ENCODE measurements at regions not wholly inside any gene's neighbourhood (a gene's known extent, or its start where the extent isn't known, plus 50 kb on each side); places are given as distances from the start of the nearest gene placed in this dataset.
"Not testable (repeated sequence)": the region's sequence is repeated elsewhere in the genome, so short reads cannot be mapped to it uniquely, and the experiment has no call there.

DNA sequence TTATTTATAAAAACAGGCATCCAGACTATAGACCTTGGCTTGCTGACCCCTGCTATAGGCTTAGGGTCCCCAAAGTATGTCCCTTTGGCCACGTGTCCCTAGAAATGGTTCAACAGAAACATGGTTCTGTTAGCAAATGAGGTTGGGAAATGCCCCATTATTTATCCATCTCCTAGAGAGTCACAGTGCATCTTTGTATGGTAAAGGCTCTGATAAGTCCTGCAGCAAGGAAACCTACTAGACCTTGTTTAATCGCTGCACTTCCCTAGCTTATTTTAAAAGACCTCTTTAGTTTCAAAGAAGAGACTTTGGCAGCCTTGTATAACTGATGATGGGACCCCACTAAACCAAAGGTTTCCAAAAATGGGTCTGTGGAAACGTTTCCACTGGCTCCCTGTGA, 471.5 kb downstream of the MED13L start:
- no peak for DNase-seq

DNA sequence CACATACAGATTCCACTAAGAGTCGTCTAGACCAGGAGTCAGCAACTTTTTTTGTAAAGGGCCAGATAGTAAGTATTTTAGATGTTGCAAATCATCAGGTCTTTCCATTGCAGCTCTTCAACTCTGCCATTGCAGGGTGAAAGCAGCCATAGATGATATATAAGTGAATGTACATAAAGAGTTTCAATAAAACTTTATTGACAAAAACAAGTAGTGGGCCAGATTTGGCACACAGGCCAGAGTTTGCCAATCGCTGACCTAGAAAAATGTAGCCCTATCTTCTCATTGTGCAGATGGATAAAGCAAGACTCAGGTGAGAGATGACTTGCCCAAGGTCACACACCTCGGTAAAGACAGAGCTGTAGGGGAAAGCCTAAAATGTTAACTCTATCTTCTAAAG, 474.7 kb downstream of the MED13L start:
- DNase-seq: no peak

DNA sequence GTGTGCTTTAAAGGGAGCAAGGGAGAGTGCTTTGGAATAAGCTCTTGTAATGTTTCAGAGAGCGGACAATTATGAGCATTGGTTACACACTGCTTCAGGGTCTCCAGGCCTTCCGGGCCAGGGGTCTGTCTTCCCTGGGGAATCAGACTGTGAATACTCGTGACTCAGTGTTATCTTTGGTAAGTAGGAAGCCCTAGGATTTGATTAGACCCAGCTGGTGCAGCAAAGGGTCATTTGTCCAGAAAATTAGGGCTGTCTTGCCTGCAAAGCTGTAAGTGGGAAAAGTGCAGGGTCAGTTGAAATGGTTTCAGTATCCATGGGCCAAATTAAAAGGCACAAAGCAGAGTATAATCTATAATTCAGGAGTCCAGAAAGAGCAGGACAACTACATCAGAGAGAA, 475.6 kb downstream of the MED13L start:
- DNase-seq: no peak

DNA sequence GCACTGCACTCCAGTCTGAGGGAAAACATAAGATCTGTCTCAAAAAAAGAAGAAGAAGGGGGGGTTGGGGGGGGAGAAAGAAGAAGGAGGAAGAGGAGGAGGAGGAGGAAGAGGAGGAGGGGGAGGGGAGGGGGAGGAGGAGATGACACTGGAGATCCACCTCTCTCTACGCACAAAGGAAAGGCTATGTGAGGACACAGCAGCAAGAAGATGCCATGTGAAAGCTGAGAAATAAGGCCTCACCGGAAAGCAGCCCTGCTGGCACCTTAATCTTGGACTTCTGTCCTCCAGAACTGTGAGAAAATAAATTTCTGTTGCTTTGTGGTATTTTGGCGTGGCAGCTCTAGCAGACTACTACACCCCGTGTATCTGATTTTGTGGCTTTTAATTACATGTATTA, 477.9 kb downstream of the MED13L start:
- no peak for DNase-seq

DNA sequence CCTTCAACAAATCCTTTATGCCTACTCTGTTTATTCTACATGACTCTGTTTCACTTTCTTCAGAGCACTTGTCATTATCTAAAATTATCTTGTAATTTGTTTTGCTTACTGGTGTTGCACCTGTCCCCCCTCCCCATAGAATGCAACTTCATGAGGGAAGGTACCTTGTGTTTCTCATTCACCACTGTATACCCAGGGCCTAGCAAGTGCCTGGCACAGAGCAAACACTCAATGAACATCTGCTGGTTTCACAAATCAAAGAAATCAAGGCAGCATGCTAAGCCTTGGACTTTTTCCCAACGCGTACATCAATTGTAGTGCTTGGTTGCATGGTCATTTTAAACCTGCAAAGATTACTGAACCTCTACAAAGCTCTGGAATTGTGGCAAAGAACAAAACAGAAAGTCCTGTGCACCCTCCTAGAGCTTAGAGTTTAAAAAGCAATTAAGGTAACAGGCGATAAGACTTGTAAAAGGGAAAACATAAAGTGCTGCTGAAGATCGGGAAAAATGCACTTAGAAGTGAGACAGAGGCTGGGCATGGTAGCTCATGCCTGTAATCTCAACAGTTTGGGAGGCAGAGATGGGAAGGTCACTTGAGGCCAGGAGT, 479.1 kb downstream of the MED13L start:
- no peak for DNase-seq

DNA sequence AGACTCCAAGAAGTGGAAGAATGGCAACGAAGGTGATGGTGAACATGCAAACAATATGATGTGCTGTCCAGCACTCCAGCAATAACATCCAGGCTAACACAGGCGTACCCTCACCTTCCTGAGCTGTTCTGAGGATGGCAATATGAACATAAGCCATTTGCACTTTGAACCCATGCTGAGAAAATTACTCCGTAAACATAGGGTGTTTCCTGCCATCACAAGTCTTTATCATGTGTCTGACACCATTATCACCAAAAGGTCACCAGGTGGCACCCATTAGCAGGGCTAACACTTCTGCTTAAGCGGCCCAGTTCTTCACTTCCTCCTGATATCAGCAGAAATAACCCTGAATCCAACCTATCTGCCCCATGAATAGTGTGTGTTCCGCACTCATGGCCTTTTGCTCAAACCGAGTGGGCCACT, 482.8 kb downstream of the MED13L start:
- DNase-seq: no peak

DNA sequence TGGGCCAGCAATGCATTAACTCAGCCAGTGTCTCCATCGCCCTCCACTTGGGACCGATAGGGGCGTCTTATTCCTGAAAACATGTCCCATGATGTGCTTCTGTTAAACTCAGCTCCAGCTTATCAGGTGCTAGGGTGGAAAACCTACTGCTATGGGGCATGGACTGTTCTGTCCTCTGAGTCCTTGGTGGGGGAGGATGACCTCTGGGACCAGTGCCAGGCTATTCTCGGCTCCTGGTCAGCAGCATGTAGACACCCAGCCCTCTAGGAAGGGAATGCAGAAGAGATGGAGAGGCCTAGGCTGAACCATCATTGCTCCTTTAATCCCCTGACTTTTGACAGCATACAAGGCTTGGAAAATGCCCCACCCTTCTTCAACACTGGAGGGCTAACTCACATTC, 486.2 kb downstream of the MED13L start:
- no peak for DNase-seq

DNA sequence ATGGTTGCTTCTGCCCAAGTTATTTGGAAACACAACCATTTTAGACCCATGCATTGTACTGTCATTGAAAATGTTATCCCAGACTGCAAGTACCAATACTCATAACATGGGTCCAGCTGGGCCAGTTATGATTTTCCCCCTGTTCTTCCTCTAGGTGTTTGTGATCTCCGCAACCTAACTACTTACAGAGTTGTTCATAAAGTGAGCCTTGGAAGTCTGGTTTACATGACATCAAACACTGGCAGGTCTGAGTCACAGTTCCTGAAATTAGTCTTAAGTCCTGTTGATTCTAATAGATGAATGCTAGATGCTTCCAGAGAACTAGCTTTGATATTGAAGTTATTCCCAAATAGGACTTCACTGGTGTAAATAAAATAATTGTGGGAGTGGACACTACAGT, 487.0 kb downstream of the MED13L start:
- DNase-seq: no peak

DNA sequence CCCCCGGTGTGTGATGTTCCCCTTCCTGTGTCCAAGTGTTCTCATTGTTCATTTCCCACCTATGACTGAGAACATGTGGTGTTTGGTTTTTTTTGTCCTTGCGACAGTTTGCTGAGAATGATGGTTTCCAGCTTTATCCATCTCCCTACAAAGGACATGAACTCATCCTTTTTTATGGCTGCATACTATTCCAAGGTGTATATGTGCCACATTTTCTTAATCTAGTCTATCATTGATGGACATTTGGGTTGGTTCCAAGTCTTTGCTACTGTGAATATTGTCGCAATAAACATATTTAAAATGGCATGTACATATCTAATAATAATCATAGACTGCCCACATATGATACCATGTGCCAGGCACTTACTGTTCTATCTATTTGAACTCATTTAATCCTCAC, 491.0 kb downstream of the MED13L start:
- not testable (repeated sequence) for DNase-seq

DNA sequence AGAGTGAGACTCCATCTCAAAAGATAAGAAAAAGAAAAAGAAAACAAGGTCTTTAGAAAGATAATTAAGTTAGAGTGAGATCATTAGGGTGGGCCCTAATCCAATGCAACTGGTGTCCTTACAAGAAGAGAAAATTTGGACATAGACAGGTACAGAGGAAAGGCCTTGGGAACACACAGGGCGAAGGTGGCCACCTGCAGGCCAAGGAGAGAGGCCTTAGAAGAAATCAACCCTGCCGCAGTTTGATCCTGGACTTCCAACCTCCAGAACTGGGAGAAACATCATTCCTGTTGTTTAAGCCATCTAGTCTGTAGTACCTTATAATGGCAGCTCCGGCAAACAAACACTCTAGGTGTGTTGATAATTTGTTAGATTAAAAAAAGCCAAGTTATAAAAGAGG, 491.9 kb downstream of the MED13L start:
- DNase-seq: no peak

DNA sequence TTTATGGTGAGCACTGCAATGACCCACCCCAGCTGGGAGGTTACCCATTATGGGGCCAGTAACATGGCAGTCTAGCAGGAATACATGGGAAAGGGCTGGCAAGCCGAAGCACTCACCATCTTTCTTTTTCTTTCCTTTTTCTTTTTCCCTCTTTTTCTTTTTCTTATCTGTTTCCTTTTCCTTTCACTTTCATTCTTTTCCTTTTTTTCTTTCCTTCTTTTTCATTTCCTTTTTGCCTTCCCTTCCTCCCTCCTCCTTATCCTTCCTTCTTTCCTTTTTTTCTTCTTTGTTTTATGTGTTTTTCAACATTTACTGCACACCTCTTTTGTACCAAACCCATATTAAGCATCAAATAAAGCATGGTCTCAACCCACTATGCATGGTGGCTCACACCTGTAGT, 501.1 kb downstream of the MED13L start:
- no peak for DNase-seq

DNA sequence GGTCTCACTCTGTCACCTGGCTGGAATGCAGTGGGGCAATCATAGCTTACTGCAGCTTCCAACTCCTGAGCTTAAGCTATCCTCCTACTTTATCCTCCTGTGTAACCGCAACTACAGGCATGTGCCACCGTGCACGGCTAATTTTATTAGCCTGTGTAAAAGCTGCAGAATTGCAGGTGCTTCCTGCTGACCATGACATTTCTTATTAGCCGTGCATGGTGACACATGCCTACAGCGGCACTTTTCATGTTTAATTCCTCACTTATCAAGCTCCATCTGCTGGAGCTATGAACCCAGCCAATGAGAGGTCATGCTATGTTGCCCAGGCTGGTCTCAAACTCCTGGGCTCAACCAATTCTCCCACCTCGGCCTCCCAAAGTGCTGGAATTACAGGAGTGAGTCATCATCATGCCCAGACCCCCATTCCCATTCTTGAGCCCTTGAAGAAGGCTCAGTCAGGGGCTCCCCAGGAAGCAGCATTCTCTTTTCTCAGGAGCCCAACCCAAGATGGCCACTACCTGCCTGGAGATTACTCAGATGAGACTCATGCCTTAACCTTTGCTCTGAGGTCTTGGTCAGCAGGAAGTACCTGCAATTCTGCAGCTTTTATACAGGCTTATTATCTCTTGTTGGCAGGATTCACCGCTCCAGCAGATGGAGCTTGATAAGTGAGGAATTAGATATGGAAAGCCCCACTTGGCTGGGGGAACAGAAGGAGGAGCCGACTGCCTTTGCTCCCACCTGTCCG, 503.2 kb downstream of the MED13L start:
- DNase-seq: no peak

DNA sequence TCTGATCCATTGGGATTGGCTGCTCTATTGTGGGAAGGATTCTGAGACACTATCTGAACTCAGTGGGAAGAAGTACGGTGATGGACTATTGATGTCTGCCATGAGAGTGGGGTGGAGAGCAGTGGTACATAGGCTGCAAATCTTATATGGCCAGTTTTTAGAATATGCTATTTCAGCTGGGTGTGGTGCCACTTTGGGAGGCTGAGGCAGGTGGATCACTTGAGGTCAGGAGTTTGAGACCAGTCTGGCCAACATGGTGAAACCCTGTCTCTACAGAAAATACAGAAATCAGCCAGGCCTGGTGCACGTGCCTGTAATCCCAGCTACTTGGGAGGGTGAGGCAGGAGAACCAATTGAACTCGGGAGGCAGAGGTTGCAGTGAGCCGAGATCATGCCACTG, 505.9 kb downstream of the MED13L start:
- DNase-seq: no peak

DNA sequence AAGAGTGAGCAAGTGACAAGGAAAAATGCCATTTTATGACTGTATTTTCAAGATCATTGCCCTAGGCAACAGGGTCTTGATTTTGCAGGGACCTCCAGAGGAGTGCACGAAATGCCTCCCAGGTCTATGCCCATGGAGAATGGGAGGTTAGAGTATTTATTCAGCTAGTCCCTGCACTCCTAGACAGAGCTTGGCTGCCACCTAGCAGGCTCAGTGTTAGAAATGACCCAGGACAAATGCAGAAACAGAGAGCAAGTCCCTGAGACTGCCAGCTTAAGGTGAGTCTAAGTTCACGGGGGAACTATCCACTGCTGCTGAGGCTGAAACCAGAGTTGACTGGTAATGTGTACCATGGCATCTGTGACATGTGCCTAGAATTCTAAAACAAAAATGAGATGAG, 506.4 kb downstream of the MED13L start:
- DNase-seq: no peak

DNA sequence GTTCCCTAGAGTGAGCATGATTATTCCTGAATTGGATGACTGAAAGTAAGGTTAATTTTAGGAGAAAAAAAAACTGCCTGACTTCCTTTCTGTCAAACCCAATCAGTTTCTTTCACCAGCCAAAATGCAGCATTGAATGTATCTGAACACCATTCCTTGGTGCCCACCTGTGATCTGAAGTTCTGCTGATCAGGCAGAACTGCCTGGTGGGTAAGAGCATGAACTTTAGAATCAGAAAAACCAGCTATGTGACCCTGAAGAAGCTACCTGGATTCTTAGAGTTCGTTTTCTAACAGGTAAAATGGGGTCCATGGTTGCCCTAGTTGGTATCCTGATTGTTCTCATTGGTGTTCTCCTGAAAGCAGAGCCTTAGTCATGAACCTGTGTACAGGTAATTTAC, 506.9 kb downstream of the MED13L start:
- DNase-seq: no peak

DNA sequence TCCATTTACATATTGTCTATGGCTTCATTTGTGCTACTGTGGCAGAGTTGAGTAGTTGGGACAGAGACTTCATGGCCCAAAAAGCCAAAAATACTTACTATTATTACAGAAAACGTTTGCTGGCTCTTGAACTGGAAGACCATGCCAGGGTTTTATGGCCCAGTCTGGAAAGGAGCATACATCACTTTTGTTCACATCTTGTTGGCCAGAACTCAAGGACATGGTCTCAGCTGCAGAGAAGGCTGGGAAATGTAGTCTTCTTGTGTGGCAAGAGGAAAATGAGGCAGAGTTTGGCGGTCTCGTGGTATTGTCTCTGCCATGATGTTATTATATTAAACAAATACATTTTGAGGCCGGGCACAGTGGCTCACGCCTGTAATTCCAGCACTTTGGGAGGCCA, 509.6 kb downstream of the MED13L start:
- no peak for DNase-seq

DNA sequence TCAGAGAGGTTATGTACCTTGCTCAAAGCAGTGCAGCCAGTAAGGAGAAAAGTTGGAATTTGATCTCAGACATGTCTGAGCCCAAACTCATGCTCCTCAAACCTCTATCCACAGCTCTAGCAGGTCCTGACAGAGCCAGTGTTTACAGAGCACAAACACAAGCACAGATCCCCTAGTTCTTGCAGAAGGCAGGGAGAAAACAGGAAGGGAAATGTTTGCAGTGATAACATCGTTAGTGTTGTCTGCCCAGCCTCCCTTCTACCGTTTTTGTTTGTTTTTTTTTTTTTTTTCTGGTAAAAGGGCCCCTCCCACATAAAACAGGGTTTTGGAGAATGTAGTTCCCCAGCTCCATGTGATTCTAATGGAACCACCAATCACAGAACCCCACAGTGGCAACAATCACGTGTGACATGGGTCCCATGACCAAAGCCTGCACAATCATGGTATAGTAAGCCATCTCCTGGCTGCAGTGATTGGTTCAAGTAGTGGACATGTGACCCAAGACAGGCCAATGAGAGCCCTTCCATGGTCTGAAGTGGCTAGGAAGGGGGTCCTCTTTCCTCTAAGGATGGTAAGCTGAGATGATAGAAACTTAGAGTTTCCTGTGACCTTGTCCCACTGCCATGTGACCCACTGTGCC, 513.4 kb downstream of the MED13L start:
- no peak for DNase-seq

DNA sequence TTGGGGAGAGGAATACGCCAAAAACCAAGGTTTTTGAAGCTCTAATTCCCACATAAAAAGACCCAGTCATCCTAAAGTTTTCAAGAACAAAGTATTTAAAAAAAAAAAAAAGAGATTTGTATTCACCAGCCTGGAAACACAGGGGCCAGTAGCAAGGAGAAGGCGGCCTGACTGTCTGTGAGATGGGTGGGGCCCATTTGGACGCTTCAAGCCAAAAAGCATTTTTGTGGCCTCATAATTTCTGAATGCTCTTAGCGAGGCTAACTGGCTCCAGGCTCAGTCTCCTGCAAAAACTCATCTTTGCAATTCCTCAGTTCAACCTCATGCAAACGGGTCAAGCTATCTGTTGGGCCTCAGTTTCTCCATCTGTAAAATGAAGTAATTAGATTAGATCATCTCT, 514.1 kb downstream of the MED13L start:
- no peak for DNase-seq

DNA sequence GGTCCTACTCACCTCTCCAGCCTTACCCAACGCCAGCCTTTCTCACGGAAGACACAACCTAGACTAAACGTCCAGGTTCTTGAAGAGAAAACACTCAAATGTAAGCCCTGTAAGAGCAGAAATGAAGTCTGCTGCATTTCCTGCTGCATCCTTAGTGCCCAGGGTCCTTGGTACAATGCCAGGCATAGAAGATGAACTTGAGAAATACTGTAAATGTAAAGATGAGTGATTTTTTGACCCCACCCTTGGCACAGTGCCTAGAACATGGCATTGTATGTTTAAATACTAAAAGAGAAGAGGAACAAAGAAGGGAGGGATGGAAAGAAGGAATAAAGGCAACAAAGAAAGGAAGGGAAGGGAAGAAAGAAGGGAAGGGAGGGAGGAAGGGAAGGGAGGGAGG, 514.6 kb downstream of the MED13L start:
- no peak for DNase-seq

DNA sequence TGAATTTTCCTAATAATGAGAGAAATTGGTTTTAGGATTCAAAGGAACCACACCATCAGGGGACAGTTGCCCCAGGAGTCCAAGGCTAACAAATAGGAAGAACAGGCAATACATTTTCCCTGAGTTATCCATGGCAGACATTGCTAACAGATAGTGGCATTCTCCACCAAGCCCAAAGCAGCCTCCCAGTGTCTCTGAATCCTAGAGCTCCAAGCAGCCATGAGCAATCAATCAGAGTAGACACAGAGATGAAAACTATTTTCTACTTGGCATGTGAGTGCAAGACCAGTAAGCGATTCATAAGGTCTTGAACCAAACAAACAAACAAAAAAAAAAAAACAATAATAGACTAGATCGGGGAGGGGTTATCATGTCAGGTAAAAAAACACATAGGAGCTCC, 515.7 kb downstream of the MED13L start:
- DNase-seq: no peak

DNA sequence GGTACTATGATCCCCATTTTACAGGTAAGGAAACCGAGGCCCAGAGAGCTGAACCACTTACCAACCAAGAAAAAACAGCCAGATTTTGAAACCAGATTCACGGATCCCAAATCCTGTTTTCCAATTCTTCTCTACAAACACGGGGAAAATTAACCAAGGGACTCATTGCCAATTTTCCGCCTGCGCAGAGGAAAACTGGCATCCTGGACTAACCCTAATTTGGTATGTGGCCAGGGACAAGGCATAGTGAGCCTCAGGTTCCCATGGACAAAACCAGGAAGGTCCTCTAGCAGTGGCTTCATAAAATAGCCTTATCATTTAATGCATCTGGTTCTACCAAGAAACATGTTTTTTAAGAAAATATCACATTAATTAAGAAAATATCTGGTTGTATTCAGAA, 517.3 kb downstream of the MED13L start:
- DNase-seq: no peak

DNA sequence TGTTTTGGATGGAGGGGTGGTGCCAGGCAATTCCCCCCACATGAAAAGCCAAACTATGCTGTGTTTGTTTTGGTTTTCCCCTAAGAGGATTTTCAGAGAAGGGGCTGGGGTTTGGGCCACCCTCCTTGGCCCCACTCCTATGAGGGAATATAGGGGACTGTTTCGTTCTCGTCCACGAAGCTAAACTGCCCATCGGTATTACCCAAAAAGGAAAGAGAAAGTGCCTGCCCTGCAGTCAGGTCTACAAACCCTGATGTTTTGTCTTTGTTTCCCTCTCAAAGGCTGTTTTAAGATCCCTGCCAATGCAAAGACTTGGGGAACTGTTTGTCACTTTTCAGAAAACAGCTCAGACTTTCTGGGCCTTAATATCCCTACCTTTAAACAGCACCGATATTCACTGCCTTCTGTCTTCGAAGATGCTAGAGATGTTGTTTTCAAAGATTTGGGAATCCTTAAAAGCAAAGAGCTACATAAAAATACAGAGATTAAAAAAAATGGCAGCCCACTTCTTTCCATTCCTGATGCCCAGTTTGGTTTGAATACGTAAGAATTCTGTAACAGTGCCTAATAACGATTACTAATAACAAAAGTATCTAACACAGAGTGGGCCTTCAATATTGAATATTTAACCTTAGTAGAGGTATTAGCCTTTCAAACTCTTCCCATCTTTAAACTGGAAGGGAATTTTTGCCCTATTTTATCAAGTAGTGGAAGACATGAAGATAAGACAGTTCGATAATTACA, 518.4 kb downstream of the MED13L start:
- no peak for DNase-seq

DNA sequence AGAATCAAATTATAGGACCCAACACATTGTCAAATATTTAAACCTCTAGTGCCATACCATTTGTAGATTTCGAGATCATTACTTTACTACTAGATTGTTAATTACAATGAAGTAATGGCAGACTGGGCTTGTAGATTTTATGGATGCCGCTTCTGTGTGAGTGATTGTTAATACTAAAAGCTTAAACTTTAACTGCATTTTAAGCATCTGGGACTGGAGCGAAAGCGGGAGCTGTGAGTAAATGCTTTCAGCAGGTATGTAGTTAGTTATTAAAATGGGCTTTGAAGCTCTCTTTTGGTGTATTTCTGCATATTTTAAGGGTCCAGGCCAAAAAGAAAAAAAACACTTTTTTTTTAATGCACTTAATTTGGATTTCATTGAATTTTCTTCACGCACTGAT, 519.3 kb downstream of the MED13L start:
- DNase-seq: no peak

DNA sequence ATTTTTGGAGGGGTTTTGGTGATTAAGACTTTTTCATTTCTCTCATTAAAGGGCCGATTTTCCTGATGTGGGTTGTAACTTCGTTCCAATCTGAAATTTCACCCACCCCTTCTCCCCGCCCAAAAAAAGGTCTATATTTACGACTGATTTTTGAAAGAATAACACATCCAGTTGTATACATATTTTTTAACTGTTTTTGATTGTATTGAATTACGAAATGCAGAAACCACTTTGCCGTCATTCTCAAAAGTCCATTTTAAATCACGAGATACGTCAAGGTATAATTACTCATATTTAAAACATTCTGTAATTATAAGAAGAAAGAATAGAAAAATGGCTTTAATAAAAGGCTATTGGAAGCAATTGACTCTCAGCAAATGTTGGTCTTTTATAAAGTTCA, 520.7 kb downstream of the MED13L start:
- DNase-seq: no peak

All from CD4-positive, alpha-beta T cell treated with Interferon gamma for 1 hour (primary cell).